ENCODE measurements at regions not wholly inside any gene's neighbourhood (a gene's known extent, or its start where the extent isn't known, plus 50 kb on each side); places are given as distances from the start of the nearest gene placed in this dataset.

DNA sequence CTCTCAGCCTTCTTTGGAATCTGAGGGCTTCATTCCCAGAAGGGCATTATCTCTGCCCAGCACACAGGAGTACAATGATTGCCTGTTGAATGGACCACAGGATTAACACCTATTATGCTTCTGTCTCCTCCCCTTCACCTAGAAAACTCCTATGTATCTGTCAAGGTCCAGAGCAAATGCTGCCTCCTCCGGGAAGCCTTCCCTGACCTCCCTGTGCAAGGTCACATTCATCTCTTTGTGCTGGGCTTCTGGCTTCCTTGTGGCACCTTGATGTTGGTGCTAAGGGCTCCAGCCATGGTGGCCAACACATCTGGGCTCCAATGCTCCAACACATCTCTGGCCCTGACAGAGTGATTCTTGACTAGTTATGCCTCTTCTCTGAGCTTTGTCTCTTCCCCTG, 49.9 kb upstream of the ATP2B2 start:
- H3K4me1 Mint-ChIP-seq, result peaks cover 4 to 12% (median 8%) of the 10 kb centered on the region in 3 donors
- no peaks in the 10 kb centered on the region for H3K9me3 Mint-ChIP-seq
- ATAC-seq (ENCODE audit: low read depth in 2 of 2), result no peak
- no peaks in the 10 kb centered on the region for H3K36me3 Mint-ChIP-seq
- peaks cover 11 to 43% (median 21%) of the 10 kb centered on the region in 3 donors for H3K27me3 Mint-ChIP-seq
- DNase-seq, result no peak
- peak overlapping the region in 1 of 8 donors; percentile 47 for H3K4me3 Mint-ChIP-seq
- peak overlapping the region in 1 of 6 donors; percentile 7 for H3K27ac Mint-ChIP-seq

DNA sequence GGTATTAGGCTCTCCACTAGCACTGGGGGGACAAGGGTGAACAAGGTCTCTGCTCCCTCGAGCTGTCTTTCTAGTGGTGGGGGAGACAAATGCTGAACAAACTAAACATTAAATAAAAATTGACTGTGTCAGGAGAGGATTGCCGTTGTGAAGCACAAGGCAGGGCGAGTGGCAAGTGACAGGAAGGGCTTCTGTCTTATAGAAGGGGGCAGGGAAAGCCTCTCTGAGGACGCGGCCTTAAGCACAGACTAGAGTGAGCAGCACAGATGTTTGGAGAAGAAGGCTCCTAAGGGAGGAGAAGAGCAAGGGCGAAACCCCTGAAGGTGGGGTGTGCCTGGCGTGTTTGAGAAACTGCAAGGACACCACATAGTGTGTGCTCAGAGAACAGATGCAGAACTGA, 50.9 kb upstream of the ATP2B2 start:
- no peak for ATAC-seq (ENCODE audit: low read depth in 2 of 2)
- H3K4me3 Mint-ChIP-seq, result no peak overlapping the region
- H3K9me3 Mint-ChIP-seq, result peaks cover 0 to 4% (median 0%) of the 10 kb centered on the region in 7 donors
- no peak for DNase-seq
- H3K27ac Mint-ChIP-seq, result no peak overlapping the region
- H3K36me3 Mint-ChIP-seq, result no peaks in the 10 kb centered on the region
- peaks cover 4 to 12% (median 8%) of the 10 kb centered on the region in 3 donors for H3K4me1 Mint-ChIP-seq
- H3K27me3 Mint-ChIP-seq, result peaks cover 13 to 41% (median 21%) of the 10 kb centered on the region in 3 donors

DNA sequence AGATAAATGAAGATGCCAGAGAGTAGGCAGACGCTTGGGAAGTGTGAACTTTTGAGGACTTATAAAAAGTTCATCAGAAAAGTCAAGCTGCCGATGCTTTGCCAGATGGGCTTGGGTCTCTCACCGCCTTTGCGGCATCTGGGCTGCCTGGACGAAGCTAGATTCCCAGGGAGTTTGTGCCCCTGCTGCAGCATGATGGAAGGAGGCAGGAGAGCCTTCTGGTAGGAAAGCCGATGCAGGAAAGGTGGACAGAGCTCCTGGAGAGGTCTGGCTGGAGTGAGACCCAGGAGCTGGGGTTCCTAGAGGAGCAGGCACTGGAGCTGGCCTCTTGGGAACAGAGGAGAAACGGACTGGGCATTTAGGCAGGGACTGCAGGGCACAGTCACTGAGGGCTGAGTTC, 51.9 kb upstream of the ATP2B2 start:
- H3K27me3 Mint-ChIP-seq, result peaks cover 20 to 38% (median 25%) of the 10 kb centered on the region in 3 donors
- peak overlapping the region in 1 of 6 donors; percentile 24 for H3K27ac Mint-ChIP-seq
- no peak overlapping the region for H3K4me3 Mint-ChIP-seq
- peaks cover 3 to 6% (median 5%) of the 10 kb centered on the region in 3 donors for H3K4me1 Mint-ChIP-seq
- H3K36me3 Mint-ChIP-seq, result no peaks in the 10 kb centered on the region
- ATAC-seq (ENCODE audit: low read depth in 2 of 2) (no peak), DNase-seq (no peak)
- peaks cover 0 to 10% (median 2%) of the 10 kb centered on the region in 7 donors for H3K9me3 Mint-ChIP-seq

DNA sequence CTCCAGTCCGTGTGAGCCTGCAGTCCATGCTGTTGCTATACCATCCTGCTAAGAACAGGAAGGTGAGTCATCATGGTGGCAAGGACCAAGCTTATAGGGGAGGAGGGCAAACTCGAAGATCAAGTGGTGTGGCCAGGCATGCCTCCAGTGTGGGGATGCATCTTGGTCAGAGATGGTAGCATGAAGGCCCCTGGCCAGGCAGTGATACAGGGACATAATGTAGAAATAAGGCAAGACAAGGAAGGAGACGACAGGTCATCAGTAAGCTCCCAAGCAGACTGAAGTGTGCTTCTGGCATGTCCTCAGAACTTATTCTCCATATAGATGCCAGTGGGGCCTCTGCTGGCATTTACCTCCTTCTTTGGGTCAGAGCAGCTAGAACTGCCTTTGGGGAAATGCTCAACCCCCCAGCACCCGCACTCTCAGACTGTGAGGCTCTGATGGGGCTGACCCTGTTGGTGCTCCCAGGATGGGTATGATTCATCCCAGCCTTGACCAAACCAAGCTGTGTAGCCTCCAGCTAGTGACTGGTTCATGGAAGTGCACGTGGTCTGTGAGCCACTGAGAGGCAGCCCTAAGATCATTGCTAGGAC, 52.5 kb upstream of the ATP2B2 start:
- no peak for DNase-seq
- Mint-ChIP-seq H3K27me3 (peaks cover 21 to 34% (median 25%) of the 10 kb centered on the region in 3 donors), H3K36me3 (no peaks in the 10 kb centered on the region)

DNA sequence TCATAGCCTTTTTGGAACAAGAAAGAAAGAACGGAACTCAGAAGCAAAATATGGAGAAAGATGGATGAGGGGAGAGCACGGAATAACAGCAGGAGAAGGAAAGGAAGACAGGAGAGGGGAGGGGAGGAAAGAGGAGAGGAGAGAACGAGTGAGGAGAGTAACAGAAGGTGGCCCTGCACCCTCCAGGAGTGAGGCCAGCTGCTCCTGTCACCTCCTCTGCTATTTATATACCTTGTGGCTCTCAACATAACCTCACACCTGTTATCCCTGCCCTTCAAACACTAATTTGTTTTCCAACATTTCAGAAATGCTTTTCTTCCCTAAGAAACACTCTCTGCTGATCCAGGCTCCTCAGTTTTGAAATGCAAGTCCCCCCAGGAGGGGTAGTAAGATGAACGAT, 53.4 kb upstream of the ATP2B2 start:
- Mint-ChIP-seq H3K36me3 (no peaks in the 10 kb centered on the region), H3K9me3 (peaks cover 0 to 10% (median 3%) of the 10 kb centered on the region in 7 donors), H3K27ac (no peak overlapping the region), H3K27me3 (peaks cover 21 to 35% (median 25%) of the 10 kb centered on the region in 3 donors), H3K4me1 (no peaks in the 10 kb centered on the region), H3K4me3 (no peak overlapping the region)
- ATAC-seq (ENCODE audit: low read depth in 2 of 2), result no peak
- no peak for DNase-seq

More for the DNA sequence above, 52.5 kb upstream of the ATP2B2 start:
- Mint-ChIP-seq H3K4me3 (no peak overlapping the region), H3K27ac (no peak overlapping the region), H3K4me1 (no peaks in the 10 kb centered on the region), H3K9me3 (peaks cover 0 to 10% (median 3%) of the 10 kb centered on the region in 7 donors)
- ATAC-seq (ENCODE audit: low read depth in 2 of 2), result no peak

DNA sequence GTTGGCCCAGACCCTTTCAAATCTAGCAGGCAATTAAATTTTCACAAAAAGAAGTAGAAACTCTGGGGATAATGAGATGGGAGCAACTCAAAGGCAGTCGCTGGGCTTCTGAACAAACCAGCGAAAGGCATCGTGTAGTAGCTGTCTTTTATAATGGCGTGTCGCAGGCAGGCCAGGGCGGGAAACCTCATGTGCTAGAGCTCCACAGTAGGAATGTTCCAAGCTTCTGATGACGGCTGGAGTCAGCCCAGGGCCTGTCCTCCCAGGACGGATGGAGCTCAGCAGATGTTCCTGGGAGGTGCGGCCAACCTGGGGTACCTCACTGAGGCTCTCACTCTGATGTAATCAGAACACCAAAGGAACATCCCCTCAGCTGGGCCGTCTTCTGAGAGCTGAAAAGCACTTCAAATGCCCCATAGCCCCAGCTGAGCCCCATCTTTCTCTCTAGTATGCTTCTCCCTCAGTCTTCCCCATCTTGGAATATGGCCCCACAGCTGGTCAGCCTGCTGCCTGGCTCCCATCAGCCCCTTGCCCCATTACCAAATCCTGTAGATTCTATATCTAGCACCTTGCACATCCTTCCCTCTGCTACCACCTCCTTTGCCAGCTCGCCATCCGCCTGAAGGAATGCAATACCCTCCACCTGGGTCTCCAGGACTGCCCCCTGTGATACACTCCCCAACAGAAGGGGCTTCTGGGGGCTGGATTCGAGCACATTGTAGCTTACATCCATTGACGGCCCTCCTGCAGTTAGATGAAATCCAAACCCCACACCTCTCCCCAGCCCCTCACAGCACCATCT, 54.9 kb upstream of the ATP2B2 start:
- H3K4me1 Mint-ChIP-seq, result no peaks in the 10 kb centered on the region
- H3K4me3 Mint-ChIP-seq, result no peak overlapping the region
- no peak overlapping the region for H3K27ac Mint-ChIP-seq
- no peaks in the 10 kb centered on the region for H3K36me3 Mint-ChIP-seq
- ATAC-seq (ENCODE audit: low read depth in 2 of 2) (no peak), DNase-seq (no peak)
- H3K9me3 Mint-ChIP-seq, result peaks cover 0 to 14% (median 5%) of the 10 kb centered on the region in 7 donors
- H3K27me3 Mint-ChIP-seq, result peaks cover 30 to 46% (median 36%) of the 10 kb centered on the region in 3 donors

DNA sequence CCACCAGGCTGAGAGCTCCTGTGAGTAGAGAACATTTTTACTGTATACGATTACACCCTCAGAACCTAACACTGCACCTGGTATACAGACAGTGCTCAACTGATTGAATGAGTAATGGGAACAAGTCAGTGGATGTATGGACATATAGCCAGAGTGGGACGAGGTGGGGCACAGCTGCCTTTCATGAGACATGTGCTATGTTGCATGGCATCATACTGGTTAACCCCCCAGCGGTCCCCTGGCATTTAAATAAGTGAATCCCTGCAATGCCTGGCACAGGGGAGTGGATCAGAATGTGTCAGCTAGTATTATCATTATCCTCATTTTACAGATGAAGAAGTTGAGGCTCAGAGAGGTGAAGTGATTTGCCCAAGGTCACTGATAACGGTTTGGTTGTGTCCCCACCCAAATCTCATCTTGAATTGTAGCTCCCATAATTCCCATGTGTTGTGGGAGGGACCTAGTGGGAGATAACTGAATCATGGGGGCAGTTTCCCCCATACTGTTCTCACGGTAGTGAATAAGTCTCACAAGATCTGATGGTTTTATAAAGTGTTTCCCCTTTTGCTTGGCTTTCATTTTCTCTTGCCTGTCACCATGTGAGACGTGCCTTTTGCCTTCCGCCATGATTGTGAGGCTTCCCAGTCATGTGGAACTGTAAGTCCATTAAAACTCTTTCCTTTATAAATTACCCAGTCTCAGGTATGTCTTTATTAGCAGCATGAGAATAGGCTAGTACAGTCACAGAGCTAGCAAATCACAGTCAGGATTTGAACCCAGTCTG, 56.0 kb upstream of the ATP2B2 start:
- H3K4me1 Mint-ChIP-seq, result no peaks in the 10 kb centered on the region
- H3K27ac Mint-ChIP-seq, result no peak overlapping the region
- peaks cover 35 to 51% (median 47%) of the 10 kb centered on the region in 3 donors for H3K27me3 Mint-ChIP-seq
- no peak overlapping the region for H3K4me3 Mint-ChIP-seq
- peaks cover 0 to 14% (median 5%) of the 10 kb centered on the region in 7 donors for H3K9me3 Mint-ChIP-seq
- no peak for DNase-seq
- no peak for ATAC-seq (ENCODE audit: low read depth in 2 of 2)
- no peaks in the 10 kb centered on the region for H3K36me3 Mint-ChIP-seq

DNA sequence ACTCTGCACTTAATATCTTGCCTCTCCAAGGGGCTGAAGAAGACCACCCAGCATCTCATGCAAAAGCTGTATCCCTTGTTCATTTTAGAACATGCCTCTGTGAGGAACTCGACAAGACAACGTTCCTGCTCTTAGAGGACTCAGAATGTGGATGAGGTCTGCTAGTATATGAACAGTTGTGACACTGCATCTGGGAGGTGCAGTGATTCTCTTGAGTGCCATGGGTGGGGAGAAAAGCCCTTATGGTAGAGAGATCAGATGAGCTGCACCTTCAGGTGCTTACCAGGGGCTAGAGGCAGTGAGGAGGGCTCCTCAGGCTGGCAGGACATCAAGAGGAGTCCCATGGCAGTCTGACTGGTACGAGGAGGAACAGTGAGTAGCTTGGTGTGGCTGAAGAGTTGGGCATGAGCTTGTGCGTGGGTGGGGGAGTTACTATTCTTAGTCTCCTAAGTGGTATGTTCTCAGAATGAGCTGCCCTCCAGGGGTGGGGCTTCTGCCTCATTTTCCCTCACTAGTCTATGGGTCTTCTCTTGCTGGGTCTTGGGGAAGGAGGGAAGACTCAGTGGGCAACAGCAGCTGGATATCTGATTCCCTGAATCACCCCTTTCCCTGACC, 56.7 kb upstream of the ATP2B2 start:
- Mint-ChIP-seq H3K4me1 (no peaks in the 10 kb centered on the region), H3K27me3 (peaks cover 35 to 50% (median 47%) of the 10 kb centered on the region in 3 donors), H3K27ac (no peak overlapping the region), H3K4me3 (no peak overlapping the region), H3K9me3 (peaks cover 0 to 14% (median 5%) of the 10 kb centered on the region in 7 donors), H3K36me3 (no peaks in the 10 kb centered on the region)
- ATAC-seq (ENCODE audit: low read depth in 2 of 2), result no peak
- DNase-seq, result no peak

DNA sequence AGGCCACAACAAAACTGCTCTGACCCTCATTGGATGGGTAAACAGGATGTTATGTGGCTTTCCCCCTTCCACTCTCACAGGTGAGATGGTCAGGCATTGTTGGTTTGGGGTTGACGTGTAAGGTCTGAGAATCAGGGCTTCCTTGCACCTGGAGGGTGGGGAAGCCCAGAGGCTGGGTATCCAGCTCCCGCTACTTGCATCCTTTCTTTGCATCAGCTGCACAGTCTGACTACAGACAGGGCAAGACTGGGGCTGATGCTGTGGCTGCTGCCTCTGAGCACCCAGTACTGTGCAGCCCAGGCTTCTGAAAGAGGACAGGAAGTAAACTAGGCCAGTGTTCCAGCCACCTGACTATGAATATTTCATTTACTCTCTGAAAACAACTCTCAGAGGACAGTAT, 58.0 kb upstream of the ATP2B2 start:
- Mint-ChIP-seq H3K36me3 (no peaks in the 10 kb centered on the region), H3K4me1 (no peaks in the 10 kb centered on the region), H3K27ac (no peak overlapping the region), H3K27me3 (peaks cover 39 to 57% (median 42%) of the 10 kb centered on the region in 3 donors), H3K4me3 (no peak overlapping the region), H3K9me3 (peaks cover 0 to 14% (median 5%) of the 10 kb centered on the region in 7 donors)
- DNase-seq (no peak), ATAC-seq (ENCODE audit: low read depth in 2 of 2) (peak in 1 of 2 donors; percentile 30)

DNA sequence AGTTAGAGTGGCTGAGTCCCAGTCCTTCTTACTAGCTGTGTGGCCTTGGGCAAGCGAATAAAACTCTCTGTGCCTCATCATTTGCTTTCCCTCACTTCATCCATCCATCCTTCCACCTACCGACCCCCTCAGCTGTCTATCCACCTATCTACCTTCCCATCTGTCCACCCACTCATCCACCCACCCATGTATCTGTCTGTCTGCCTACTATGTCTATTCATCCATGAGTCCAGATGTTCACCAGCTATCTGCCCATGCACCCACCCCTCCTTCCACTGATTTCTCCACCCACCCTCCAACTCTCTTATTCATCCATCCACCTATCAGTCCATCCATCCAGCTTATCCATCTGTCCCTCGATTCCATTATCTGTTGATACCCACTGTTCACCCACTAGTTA, 60.4 kb upstream of the ATP2B2 start:
- no peak overlapping the region for H3K4me3 Mint-ChIP-seq

DNA sequence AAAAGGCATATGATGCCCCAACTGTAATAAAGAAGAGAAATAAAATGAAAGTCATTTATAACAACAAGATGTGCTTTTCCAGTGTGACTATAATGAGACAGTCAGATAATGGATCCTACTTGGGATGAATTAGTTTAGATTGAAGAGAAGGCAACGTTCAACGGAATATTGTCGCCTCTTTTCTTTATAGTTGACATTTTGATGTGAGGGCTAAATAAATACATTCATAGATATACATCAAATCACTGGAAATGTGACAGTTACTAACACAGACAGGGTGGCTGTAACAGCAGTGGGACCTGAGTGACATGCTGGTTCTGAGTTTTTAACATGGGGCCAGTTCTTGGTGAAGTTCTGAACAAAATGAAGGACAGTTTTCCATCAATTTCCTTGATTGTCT, 61.1 kb upstream of the ATP2B2 start:
- ATAC-seq (ENCODE audit: low read depth in 2 of 2), result no peak
- DNase-seq, result no peak
- peaks cover 37 to 64% (median 42%) of the 10 kb centered on the region in 3 donors for H3K27me3 Mint-ChIP-seq
- H3K9me3 Mint-ChIP-seq, result peaks cover 0 to 10% (median 3%) of the 10 kb centered on the region in 7 donors
- H3K4me1 Mint-ChIP-seq, result no peaks in the 10 kb centered on the region
- no peaks in the 10 kb centered on the region for H3K36me3 Mint-ChIP-seq
- no peak overlapping the region for H3K4me3 Mint-ChIP-seq
- H3K27ac Mint-ChIP-seq, result no peak overlapping the region

More for the DNA sequence above, 60.4 kb upstream of the ATP2B2 start:
- H3K9me3 Mint-ChIP-seq, result peaks cover 0 to 14% (median 5%) of the 10 kb centered on the region in 7 donors
- DNase-seq, result no peak
- no peak for ATAC-seq (ENCODE audit: low read depth in 2 of 2)
- H3K27ac Mint-ChIP-seq, result peak overlapping the region in 1 of 6 donors; percentile 25
- H3K4me1 Mint-ChIP-seq, result no peaks in the 10 kb centered on the region
- peaks cover 39 to 62% (median 41%) of the 10 kb centered on the region in 3 donors for H3K27me3 Mint-ChIP-seq
- H3K36me3 Mint-ChIP-seq, result no peaks in the 10 kb centered on the region

DNA sequence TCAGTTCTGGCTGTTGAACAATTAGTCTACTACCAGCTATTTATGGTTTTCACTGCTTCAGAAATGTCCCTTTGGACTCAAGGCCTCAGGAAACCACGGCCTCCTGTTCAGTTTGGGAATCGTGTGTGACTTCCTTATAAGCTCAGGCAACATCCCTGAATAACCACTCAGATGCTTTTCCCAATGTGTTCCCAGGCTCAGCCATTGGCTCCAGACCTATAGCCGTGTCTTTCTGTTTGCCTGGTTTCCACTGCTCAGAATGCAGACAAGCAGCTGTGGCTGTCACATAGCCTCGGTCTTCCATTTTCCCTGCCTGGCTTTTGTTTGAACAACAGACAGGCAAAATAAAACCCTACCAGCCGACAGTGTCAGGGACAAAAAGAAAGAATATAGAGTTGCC, 63.2 kb upstream of the ATP2B2 start:
- DNase-seq, result no peak

More for the DNA sequence above, 63.2 kb upstream of the ATP2B2 start:
- ATAC-seq (ENCODE audit: low read depth in 2 of 2), result no peak
- peaks cover 0 to 4% (median 0%) of the 10 kb centered on the region in 7 donors for H3K9me3 Mint-ChIP-seq
- H3K27me3 Mint-ChIP-seq, result peaks cover 34 to 64% (median 48%) of the 10 kb centered on the region in 3 donors
- no peaks in the 10 kb centered on the region for H3K4me1 Mint-ChIP-seq
- no peak overlapping the region for H3K4me3 Mint-ChIP-seq
- no peak overlapping the region for H3K27ac Mint-ChIP-seq
- no peaks in the 10 kb centered on the region for H3K36me3 Mint-ChIP-seq

Data from naive B cell (primary cell).